Liver (tissue), 9 donors: ENCODE measurements at regions not wholly inside any gene's neighbourhood (a gene's known extent, or its start where the extent isn't known, plus 50 kb on each side); places are given as distances from the start of the nearest gene placed in this dataset. TPM values are rescaled to one million over a fixed set of nuclear protein-coding genes. Genes with fewer than 3 reads are reported as not detected.

Experiments used
- DNase-seq: peaks from one replicate; pipeline ENCODE4 v3.0.0-alpha.2; 2017; ENCODE audit warnings: low spot score
- H3K27ac ChIP-seq, 2 donors: one replicate each; pipeline ENCODE4 v1.7.0; 2013; ENCODE audit warnings: inconsistent platforms in 2 of 2, low read length in 2 of 2, control low read depth in 1 of 2, low read depth in 1 of 2, mild to moderate bottlenecking in 1 of 2
- H3K27me3 ChIP-seq, 4 donors: one replicate each; pipeline versions ENCODE4 v1.6.1 to v1.7.0; 2013; ENCODE audit warnings: low read length in 3 of 4, inconsistent platforms in 1 of 4, mild to moderate bottlenecking in 1 of 4, moderate library complexity in 1 of 4; ENCODE audit not compliant: control insufficient read depth in 4 of 4, insufficient read depth in 4 of 4
- H3K36me3 ChIP-seq, 4 donors: one replicate each; pipeline versions ENCODE4 v1.6.1 to v1.7.0; 2013; ENCODE audit warnings: low read length in 3 of 4, mild to moderate bottlenecking in 3 of 4, low read depth in 1 of 4, moderate library complexity in 1 of 4; ENCODE audit not compliant: control insufficient read depth in 4 of 4, insufficient read depth in 3 of 4
- H3K4me1 ChIP-seq, 4 donors: one replicate each; pipeline versions ENCODE4 v1.6.1 to v1.7.0; 2013; ENCODE audit warnings: low read length in 3 of 4, mild to moderate bottlenecking in 3 of 4, moderate library complexity in 1 of 4; ENCODE audit not compliant: control insufficient read depth in 4 of 4, insufficient read depth in 4 of 4
- H3K4me3 ChIP-seq, 3 donors: one replicate each; pipeline versions ENCODE4 v1.6.1 to v1.7.0; 2013; ENCODE audit warnings: low read length in 3 of 3, control low read depth in 1 of 3, low read depth in 1 of 3, mild to moderate bottlenecking in 1 of 3
- H3K9ac ChIP-seq, 2 donors: one replicate each; pipeline ENCODE4 v1.7.0; 2013; ENCODE audit warnings: low read length in 2 of 2, mild to moderate bottlenecking in 2 of 2, moderate library complexity in 2 of 2, control low read depth in 1 of 2, low read depth in 1 of 2
- H3K9me3 ChIP-seq, 4 donors: one replicate each; pipeline versions ENCODE4 v1.6.1 to v1.7.0; 2013; ENCODE audit warnings: low read length in 3 of 4; ENCODE audit not compliant: control insufficient read depth in 4 of 4
- EGR1 ChIP-seq, 2 donors: IDR thresholded peaks; 2 replicates each; pipeline ENCODE4 v1.6.1; 2016 to 2018; ENCODE audit warnings: antibody characterized with exemption in 2 of 2, low read depth in 2 of 2
- FOXA1 ChIP-seq: IDR thresholded peaks from 2 replicates; pipeline ENCODE4 v1.6.1; 2016; ENCODE audit warnings: antibody characterized with exemption
- FOXA2 ChIP-seq: IDR thresholded peaks from 2 replicates; pipeline ENCODE4 v1.6.1; 2016; ENCODE audit warnings: antibody characterized with exemption
- GABPA ChIP-seq, 2 donors: IDR thresholded peaks in 1 of 2; conservative IDR thresholded peaks in 1 of 2; 2 replicates each; pipeline ENCODE4 v1.6.1; 2016; ENCODE audit warnings: antibody characterized with exemption in 2 of 2, mild to moderate bottlenecking in 1 of 2, moderate library complexity in 1 of 2
- HNF4A ChIP-seq, 2 donors: conservative IDR thresholded peaks; 2 replicates each; pipeline ENCODE4 v1.6.1; 2016; ENCODE audit warnings: antibody characterized with exemption in 2 of 2, mild to moderate bottlenecking in 2 of 2
- HNF4G ChIP-seq: IDR thresholded peaks from 2 replicates; pipeline ENCODE4 v1.6.1; 2016; ENCODE audit warnings: antibody characterized with exemption
- JUND ChIP-seq, 2 donors: IDR thresholded peaks; 2 replicates each; pipeline ENCODE4 v1.6.1; 2016; ENCODE audit warnings: antibody characterized with exemption in 2 of 2
- RAD21 ChIP-seq, 2 donors: IDR thresholded peaks; 2 replicates each; pipeline ENCODE4 v1.6.1; 2016; ENCODE audit warnings: antibody characterized with exemption in 2 of 2, mild to moderate bottlenecking in 2 of 2
- RXRA ChIP-seq, 2 donors: IDR thresholded peaks; 2 replicates each; pipeline ENCODE4 v1.6.1; 2017 to 2018; ENCODE audit warnings: antibody characterized with exemption in 2 of 2, mild to moderate bottlenecking in 1 of 2
- SP1 ChIP-seq: IDR thresholded peaks from 2 replicates; pipeline ENCODE4 v1.6.1; 2018; ENCODE audit warnings: antibody characterized with exemption, mild to moderate bottlenecking
- TAF1 ChIP-seq: conservative IDR thresholded peaks from 2 replicates; pipeline ENCODE4 v1.6.1; 2016; ENCODE audit warnings: antibody characterized with exemption, mild to moderate bottlenecking
- YY1 ChIP-seq: IDR thresholded peaks from 2 replicates; pipeline ENCODE4 v1.6.1; 2016; ENCODE audit warnings: antibody characterized with exemption, mild to moderate bottlenecking
- WGBS: extraction: QIAGEN DNeasy Blood & Tissue Kit; methylation state at CpG from one replicate; pipeline ENCODE4 v1.1.7; 2013; 5-methylcytosine and 5-hydroxymethylcytosine counted together
- small RNA-seq: library from RNA; depleted of rRNA; stranded (forward); fragments of <200 nt; gene quantifications from one replicate; pipeline ENCODE3, GENCODE V24; 2014
- TF ChIP-seq, protein P1 (sequence below): IDR thresholded peaks from 2 replicates; pipeline ENCODE4 v1.6.1; 2016; ENCODE audit warnings: antibody characterized with exemption
- TF ChIP-seq, protein P2 (sequence below): IDR thresholded peaks from 2 replicates; pipeline ENCODE4 v1.6.1; 2016; ENCODE audit warnings: antibody characterized with exemption, mild to moderate bottlenecking
- TF ChIP-seq, protein P3 (sequence below): IDR thresholded peaks from 2 replicates; pipeline ENCODE4 v1.6.1; 2016; ENCODE audit warnings: antibody characterized with exemption
- TF ChIP-seq, protein P4 (sequence below): fragments of 150-350 bp; IDR thresholded peaks from 2 replicates; pipeline ENCODE4 v1.5.1; 2017; ENCODE audit warnings: improper control_type of control experiment, low read depth, low read length; ENCODE audit not compliant: missing input control
- TF ChIP-seq, protein P5 (sequence below): IDR thresholded peaks from 2 replicates; pipeline ENCODE4 v1.6.1; 2016; ENCODE audit warnings: antibody characterized with exemption
- donor health status: healthy.
- donor health status: healthy.
- donor health status: healthy.
- donor health status: healthy.
- donor health status: healthy.

DNA sequence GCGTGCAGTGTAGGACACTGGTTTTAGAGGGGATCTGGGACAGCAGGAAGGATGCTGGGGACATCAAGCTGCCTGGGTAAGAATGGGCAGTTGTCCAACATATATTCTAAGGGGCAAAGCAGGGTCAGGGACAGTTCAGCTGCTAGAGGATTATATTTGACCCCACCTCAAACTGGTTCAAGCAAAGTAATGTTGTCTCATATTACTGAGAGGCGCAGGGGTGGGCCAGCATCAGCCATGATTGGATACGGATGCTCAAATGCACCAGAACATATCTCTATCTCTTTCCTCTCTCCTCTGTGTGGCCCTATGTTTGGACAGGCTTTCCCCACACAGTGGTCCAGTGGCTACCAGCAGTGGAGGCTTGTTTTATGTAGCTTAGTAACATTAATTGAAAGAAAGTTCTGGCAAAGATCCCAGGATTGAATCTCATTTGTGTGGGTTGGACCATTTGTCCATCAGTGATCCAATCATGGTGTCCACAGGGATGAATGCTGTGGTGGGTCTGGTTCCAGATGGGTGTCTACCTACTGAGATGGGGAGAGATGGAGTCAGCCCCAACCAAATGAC lies 49.8 kb upstream of the RGMA start:
- Histone ChIP-seq H3K27me3 (peaks cover 0 to 2% (median 0%) of the 10 kb centered on the region in 4 donors), H3K36me3 (no peaks in the 10 kb centered on the region), H3K9ac (no peak overlapping the region), H3K4me3 (no peak overlapping the region), H3K4me1 (no peaks in the 10 kb centered on the region), H3K27ac (no peak overlapping the region), H3K9me3 (no peaks in the 10 kb centered on the region)
- TF ChIP-seq HNF4A (conservative IDR thresholded peaks at IDR 0.05) (no peak), JUND (IDR thresholded peaks at IDR 0.05) (no peak), YY1 (no peak), GABPA (IDR thresholded peaks at IDR 0.05 in 1 of 2, conservative IDR thresholded peaks at IDR 0.05 in 1 of 2) (no peak), FOXA2 (no peak), HNF4G (no peak), FOXA1 (no peak), RAD21 (IDR thresholded peaks at IDR 0.05) (no peak), EGR1 (IDR thresholded peaks at IDR 0.05; ENCODE audit: low read depth in 2 of 2) (no peak), SP1 (no peak), RXRA (IDR thresholded peaks at IDR 0.05) (no peak), TAF1 (no peak)
- TF ChIP-seq, protein P1, sequence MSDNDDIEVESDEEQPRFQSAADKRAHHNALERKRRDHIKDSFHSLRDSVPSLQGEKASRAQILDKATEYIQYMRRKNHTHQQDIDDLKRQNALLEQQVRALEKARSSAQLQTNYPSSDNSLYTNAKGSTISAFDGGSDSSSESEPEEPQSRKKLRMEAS = no peak
- TF ChIP-seq, protein P2, sequence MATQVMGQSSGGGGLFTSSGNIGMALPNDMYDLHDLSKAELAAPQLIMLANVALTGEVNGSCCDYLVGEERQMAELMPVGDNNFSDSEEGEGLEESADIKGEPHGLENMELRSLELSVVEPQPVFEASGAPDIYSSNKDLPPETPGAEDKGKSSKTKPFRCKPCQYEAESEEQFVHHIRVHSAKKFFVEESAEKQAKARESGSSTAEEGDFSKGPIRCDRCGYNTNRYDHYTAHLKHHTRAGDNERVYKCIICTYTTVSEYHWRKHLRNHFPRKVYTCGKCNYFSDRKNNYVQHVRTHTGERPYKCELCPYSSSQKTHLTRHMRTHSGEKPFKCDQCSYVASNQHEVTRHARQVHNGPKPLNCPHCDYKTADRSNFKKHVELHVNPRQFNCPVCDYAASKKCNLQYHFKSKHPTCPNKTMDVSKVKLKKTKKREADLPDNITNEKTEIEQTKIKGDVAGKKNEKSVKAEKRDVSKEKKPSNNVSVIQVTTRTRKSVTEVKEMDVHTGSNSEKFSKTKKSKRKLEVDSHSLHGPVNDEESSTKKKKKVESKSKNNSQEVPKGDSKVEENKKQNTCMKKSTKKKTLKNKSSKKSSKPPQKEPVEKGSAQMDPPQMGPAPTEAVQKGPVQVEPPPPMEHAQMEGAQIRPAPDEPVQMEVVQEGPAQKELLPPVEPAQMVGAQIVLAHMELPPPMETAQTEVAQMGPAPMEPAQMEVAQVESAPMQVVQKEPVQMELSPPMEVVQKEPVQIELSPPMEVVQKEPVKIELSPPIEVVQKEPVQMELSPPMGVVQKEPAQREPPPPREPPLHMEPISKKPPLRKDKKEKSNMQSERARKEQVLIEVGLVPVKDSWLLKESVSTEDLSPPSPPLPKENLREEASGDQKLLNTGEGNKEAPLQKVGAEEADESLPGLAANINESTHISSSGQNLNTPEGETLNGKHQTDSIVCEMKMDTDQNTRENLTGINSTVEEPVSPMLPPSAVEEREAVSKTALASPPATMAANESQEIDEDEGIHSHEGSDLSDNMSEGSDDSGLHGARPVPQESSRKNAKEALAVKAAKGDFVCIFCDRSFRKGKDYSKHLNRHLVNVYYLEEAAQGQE = no peak
- TF ChIP-seq, protein P3, sequence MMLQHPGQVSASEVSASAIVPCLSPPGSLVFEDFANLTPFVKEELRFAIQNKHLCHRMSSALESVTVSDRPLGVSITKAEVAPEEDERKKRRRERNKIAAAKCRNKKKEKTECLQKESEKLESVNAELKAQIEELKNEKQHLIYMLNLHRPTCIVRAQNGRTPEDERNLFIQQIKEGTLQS = no peak
- TF ChIP-seq, protein P4, sequence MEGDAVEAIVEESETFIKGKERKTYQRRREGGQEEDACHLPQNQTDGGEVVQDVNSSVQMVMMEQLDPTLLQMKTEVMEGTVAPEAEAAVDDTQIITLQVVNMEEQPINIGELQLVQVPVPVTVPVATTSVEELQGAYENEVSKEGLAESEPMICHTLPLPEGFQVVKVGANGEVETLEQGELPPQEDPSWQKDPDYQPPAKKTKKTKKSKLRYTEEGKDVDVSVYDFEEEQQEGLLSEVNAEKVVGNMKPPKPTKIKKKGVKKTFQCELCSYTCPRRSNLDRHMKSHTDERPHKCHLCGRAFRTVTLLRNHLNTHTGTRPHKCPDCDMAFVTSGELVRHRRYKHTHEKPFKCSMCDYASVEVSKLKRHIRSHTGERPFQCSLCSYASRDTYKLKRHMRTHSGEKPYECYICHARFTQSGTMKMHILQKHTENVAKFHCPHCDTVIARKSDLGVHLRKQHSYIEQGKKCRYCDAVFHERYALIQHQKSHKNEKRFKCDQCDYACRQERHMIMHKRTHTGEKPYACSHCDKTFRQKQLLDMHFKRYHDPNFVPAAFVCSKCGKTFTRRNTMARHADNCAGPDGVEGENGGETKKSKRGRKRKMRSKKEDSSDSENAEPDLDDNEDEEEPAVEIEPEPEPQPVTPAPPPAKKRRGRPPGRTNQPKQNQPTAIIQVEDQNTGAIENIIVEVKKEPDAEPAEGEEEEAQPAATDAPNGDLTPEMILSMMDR = no peak
- TF ChIP-seq, protein P5, sequence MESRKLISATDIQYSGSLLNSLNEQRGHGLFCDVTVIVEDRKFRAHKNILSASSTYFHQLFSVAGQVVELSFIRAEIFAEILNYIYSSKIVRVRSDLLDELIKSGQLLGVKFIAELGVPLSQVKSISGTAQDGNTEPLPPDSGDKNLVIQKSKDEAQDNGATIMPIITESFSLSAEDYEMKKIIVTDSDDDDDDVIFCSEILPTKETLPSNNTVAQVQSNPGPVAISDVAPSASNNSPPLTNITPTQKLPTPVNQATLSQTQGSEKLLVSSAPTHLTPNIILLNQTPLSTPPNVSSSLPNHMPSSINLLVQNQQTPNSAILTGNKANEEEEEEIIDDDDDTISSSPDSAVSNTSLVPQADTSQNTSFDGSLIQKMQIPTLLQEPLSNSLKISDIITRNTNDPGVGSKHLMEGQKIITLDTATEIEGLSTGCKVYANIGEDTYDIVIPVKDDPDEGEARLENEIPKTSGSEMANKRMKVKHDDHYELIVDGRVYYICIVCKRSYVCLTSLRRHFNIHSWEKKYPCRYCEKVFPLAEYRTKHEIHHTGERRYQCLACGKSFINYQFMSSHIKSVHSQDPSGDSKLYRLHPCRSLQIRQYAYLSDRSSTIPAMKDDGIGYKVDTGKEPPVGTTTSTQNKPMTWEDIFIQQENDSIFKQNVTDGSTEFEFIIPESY = no peak
- 93% methylated on average over 3 of the region's 3 CpGs for WGBS
- no peak for DNase-seq

Small RNAs in the stretch of these regions (small RNA-seq; reads per million reads assigned to genes)
- gene AC103996.1 (not detected), gene AC112693.2 (not detected)
